ENCODE measurements at regions not wholly inside any gene's neighbourhood (a gene's known extent, or its start where the extent isn't known, plus 50 kb on each side); places are given as distances from the start of the nearest gene placed in this dataset.
"Not testable (repeated sequence)": the region's sequence is repeated elsewhere in the genome, so short reads cannot be mapped to it uniquely, and the experiment has no call there.

DNA sequence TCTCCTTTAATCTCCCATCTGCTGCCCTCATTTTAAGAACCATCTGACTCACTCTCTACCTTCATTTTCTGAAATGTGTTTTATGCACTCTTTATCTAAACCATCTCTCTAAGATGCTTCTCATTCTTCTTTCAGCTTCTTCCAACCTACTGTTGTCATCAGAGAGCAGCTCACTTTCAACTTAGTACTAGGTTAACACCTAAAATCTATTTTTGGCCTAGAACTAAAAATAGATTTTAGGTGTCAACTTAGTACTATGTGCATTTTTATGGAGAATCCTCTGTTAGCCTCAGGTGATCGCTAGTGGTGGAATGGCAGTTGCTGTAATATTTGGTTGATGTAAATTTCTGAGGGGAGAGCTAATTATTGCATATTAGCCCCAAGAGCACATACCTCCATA lies 277.1 kb downstream of the KCNJ2 start:
- Histone ChIP-seq H3K79me2 (ENCODE audit: insufficient read depth, low read length) (no peaks in the 10 kb centered on the region), H3K4me3 (ENCODE audit: insufficient read depth, low read length, poor library complexity, severe bottlenecking) (no peak overlapping the region), H2AFZ (ENCODE audit: low read depth, low read length, severe bottlenecking) (no peak overlapping the region), H3K9me3 (ENCODE audit: insufficient read depth, low read length) (no peaks in the 10 kb centered on the region), H3K36me3 (ENCODE audit: low read length) (no peaks in the 10 kb centered on the region), H3F3A (ENCODE audit: insufficient read depth) (no peaks in the 10 kb centered on the region), H3K9me2 (replicated peaks; ENCODE audit: insufficient read depth, low read length) (no peaks in the 10 kb centered on the region), H3K27ac (ENCODE audit: low read depth, low read length) (no peak overlapping the region), H3K27me3 (ENCODE audit: low read length) (no peaks in the 10 kb centered on the region), H3K4me2 (ENCODE audit: low read depth, low read length, poor library complexity, severe bottlenecking) (no peak overlapping the region), H4K20me1 (ENCODE audit: low read depth, low read length) (no peaks in the 10 kb centered on the region), H3K9ac (ENCODE audit: low read length) (no peak overlapping the region)
- TF ChIP-seq CTCF (IDR thresholded peaks at IDR 0.05; ENCODE audit: insufficient read depth, low read length, poor library complexity, severe bottlenecking) (no peak), EZH2phosphoT487 (conservative IDR thresholded peaks at IDR 0.05; ENCODE audit: low read length) (no peak)

DNA sequence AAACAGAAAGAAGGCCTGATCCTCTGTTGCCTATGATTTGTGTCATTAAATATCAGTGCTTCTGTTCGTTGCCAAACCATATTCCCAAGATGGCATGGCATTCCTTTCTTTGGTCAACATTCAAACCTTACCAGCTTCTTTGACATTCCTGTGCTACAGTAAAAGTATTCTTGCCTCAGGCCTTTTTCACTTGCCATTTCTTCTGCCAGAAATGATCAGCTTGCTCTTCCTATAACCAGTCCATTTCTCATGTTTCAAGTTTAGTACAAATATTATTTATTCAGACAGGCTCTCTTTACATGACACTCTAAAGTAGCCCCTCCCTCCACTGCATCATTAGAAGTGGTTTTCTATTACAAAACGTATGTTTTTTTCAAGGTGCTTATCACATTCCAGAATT lies 278.3 kb downstream of the KCNJ2 start:
- TF ChIP-seq EZH2phosphoT487 (conservative IDR thresholded peaks at IDR 0.05; ENCODE audit: low read length) (no peak), CTCF (IDR thresholded peaks at IDR 0.05; ENCODE audit: insufficient read depth, low read length, poor library complexity, severe bottlenecking) (no peak)
- H4K20me1 ChIP-seq (ENCODE audit: low read depth, low read length), result no peaks in the 10 kb centered on the region
- no peaks in the 10 kb centered on the region for H3K79me2 ChIP-seq (ENCODE audit: insufficient read depth, low read length)
- no peak overlapping the region for H2AFZ ChIP-seq (ENCODE audit: low read depth, low read length, severe bottlenecking)
- H3K36me3 ChIP-seq (ENCODE audit: low read length), result no peaks in the 10 kb centered on the region
- no peaks in the 10 kb centered on the region for H3K9me3 ChIP-seq (ENCODE audit: insufficient read depth, low read length)
- no peak overlapping the region for H3K27ac ChIP-seq (ENCODE audit: low read depth, low read length)
- H3K27me3 ChIP-seq (ENCODE audit: low read length), result no peaks in the 10 kb centered on the region
- no peak overlapping the region for H3K4me2 ChIP-seq (ENCODE audit: low read depth, low read length, poor library complexity, severe bottlenecking)
- H3K4me3 ChIP-seq (ENCODE audit: insufficient read depth, low read length, poor library complexity, severe bottlenecking), result no peak overlapping the region
- no peaks in the 10 kb centered on the region for H3F3A ChIP-seq (ENCODE audit: insufficient read depth)
- H3K9me2 ChIP-seq (replicated peaks; ENCODE audit: insufficient read depth, low read length), result no peaks in the 10 kb centered on the region
- no peak overlapping the region for H3K9ac ChIP-seq (ENCODE audit: low read length)

DNA sequence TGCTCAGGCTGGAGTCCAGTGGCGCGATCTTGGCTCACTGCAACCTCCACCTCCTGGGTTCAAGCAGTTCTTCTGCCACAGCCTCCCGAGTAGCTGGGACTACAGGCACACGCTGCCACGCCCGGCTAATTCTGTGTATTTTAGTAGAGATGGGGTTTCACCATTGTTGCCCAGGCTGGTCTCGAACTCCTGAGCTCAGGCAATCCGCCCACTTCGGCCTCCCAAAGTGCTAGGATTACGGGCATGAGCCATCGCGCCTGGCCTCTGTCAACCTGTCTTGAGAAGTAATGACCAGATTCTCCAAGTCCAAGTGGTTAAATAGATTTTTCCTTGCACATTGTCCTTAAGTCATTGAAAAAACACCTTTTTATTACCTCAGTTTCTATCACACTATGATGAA lies 283.7 kb downstream of the KCNJ2 start:
- not testable (repeated sequence) for H3K9me2 ChIP-seq (replicated peaks; ENCODE audit: insufficient read depth, low read length); H3K27ac ChIP-seq (ENCODE audit: low read depth, low read length); H3K36me3 ChIP-seq (ENCODE audit: low read length); H3K9me3 ChIP-seq (ENCODE audit: insufficient read depth, low read length); H3K79me2 ChIP-seq (ENCODE audit: insufficient read depth, low read length); H3K4me3 ChIP-seq (ENCODE audit: insufficient read depth, low read length, poor library complexity, severe bottlenecking); H4K20me1 ChIP-seq (ENCODE audit: low read depth, low read length); H3K4me2 ChIP-seq (ENCODE audit: low read depth, low read length, poor library complexity, severe bottlenecking); H3K27me3 ChIP-seq (ENCODE audit: low read length); H3F3A ChIP-seq (ENCODE audit: insufficient read depth); H2AFZ ChIP-seq (ENCODE audit: low read depth, low read length, severe bottlenecking); H3K9ac ChIP-seq (ENCODE audit: low read length)

- no peak overlapping the region for H2AFZ ChIP-seq (ENCODE audit: low read depth, low read length, severe bottlenecking)
- no peak overlapping the region for H3K4me3 ChIP-seq (ENCODE audit: insufficient read depth, low read length, poor library complexity, severe bottlenecking)
- H4K20me1 ChIP-seq (ENCODE audit: low read depth, low read length), result no peaks in the 10 kb centered on the region
- no peak overlapping the region for H3K9ac ChIP-seq (ENCODE audit: low read length)
- H3K27me3 ChIP-seq (ENCODE audit: low read length), result no peaks in the 10 kb centered on the region
- TF ChIP-seq CTCF (IDR thresholded peaks at IDR 0.05; ENCODE audit: insufficient read depth, low read length, poor library complexity, severe bottlenecking) (no peak), EZH2phosphoT487 (conservative IDR thresholded peaks at IDR 0.05; ENCODE audit: low read length) (no peak)
- no peaks in the 10 kb centered on the region for H3F3A ChIP-seq (ENCODE audit: insufficient read depth)
- no peak overlapping the region for H3K4me2 ChIP-seq (ENCODE audit: low read depth, low read length, poor library complexity, severe bottlenecking)
- no peaks in the 10 kb centered on the region for H3K36me3 ChIP-seq (ENCODE audit: low read length)
- no peaks in the 10 kb centered on the region for H3K9me2 ChIP-seq (replicated peaks; ENCODE audit: insufficient read depth, low read length)
- H3K9me3 ChIP-seq (ENCODE audit: insufficient read depth, low read length), result no peaks in the 10 kb centered on the region
- no peaks in the 10 kb centered on the region for H3K79me2 ChIP-seq (ENCODE audit: insufficient read depth, low read length)
- H3K27ac ChIP-seq (ENCODE audit: low read depth, low read length), result no peak overlapping the region
These were observed 285.0 kb downstream of the KCNJ2 start for GRCh38 chr17:70454377-70454776.
